ENCODE measurements at regions not wholly inside any gene's neighbourhood (a gene's known extent, or its start where the extent isn't known, plus 50 kb on each side); places are given as distances from the start of the nearest gene placed in this dataset.

- H3K9me2 ChIP-seq (ENCODE audit: insufficient read depth): no peaks in the 10 kb centered on the region
- H3K4me3 ChIP-seq: no peak overlapping the region
- no peak overlapping the region for H3K27ac ChIP-seq
- TF ChIP-seq EZH2 (IDR thresholded peaks at IDR 0.05; ENCODE audit: low read depth): no peak
- no peaks in the 10 kb centered on the region for H3K36me3 ChIP-seq (ENCODE audit: low read depth)
- DNase-seq: no peak
- H3F3A ChIP-seq (ENCODE audit: insufficient read depth, low read depth): no peaks in the 10 kb centered on the region
- H3K27me3 ChIP-seq (ENCODE audit: insufficient read depth, low read depth): no peaks in the 10 kb centered on the region
- intact Hi-C loops (cut with micrococcal nuclease; ENCODE audit: unreplicated experiment): loop anchor here (5.0 kb wide), 1 partner anchor 223 kb away; no protein-coding TSS in a partner anchor
- no TSS peak for BruUV-seq (replicated peaks)
- peaks cover 17% of the 10 kb centered on the region for H3K9me3 ChIP-seq (ENCODE audit: insufficient read depth, low read depth)
- H3K79me2 ChIP-seq (ENCODE audit: low read depth): no peaks in the 10 kb centered on the region
- no peaks in the 10 kb centered on the region for H3K4me1 ChIP-seq (replicated peaks; ENCODE audit: insufficient read depth)
- CTCF ChIA-PET: no interaction called here
- H4K20me1 ChIP-seq (ENCODE audit: insufficient read depth): no peaks in the 10 kb centered on the region
- no peak overlapping the region for H2AFZ ChIP-seq
- H3K4me2 ChIP-seq: no peak overlapping the region
- POLR2A ChIA-PET (ENCODE audit: unreplicated experiment): no interaction called here
These were observed 433.6 kb downstream of the RNF144B start for GRCh38 chr6:18820725-18821124.

GRCh38 chr6:18823782-18824386 is 436.7 kb downstream of the RNF144B start:
- no TSS peak for BruUV-seq (replicated peaks)

GRCh38 chr6:18829272-18829870 is 442.2 kb downstream of the RNF144B start:
- Histone ChIP-seq H3K79me2 (ENCODE audit: low read depth) (no peaks in the 10 kb centered on the region), H3K9me2 (ENCODE audit: insufficient read depth) (no peaks in the 10 kb centered on the region), H3K36me3 (ENCODE audit: low read depth) (no peaks in the 10 kb centered on the region), H3K27me3 (ENCODE audit: insufficient read depth, low read depth) (no peaks in the 10 kb centered on the region), H3K9me3 (ENCODE audit: insufficient read depth, low read depth) (0 out of 2 replicates have a peak, but pooled peaks cover 3% of the 10 kb centered on the region), H3K27ac (no peak overlapping the region), H2AFZ (no peak overlapping the region), H3K4me1 (replicated peaks; ENCODE audit: insufficient read depth) (no peaks in the 10 kb centered on the region), H3K4me2 (no peak overlapping the region), H3K4me3 (no peak overlapping the region), H4K20me1 (ENCODE audit: insufficient read depth) (no peaks in the 10 kb centered on the region), H3F3A (ENCODE audit: insufficient read depth, low read depth) (no peaks in the 10 kb centered on the region)
- CTCF ChIA-PET: no interaction called here
- POLR2A ChIA-PET (ENCODE audit: unreplicated experiment): interaction anchor here (0.6 kb wide), 1 partner anchor 77 kb away, joined by 4 read pairs; no protein-coding TSS in a partner anchor
- no peak for DNase-seq
- no peak for TF ChIP-seq CTCF (conservative IDR thresholded peaks at IDR 0.05)
- TF ChIP-seq EZH2 (IDR thresholded peaks at IDR 0.05; ENCODE audit: low read depth): no peak
- intact Hi-C loops (cut with micrococcal nuclease; ENCODE audit: unreplicated experiment): no loop called here
- no TSS peak for BruUV-seq (replicated peaks)

More at GRCh38 chr6:18823782-18824386, 436.7 kb downstream of the RNF144B start:
- H3K9me2 ChIP-seq (ENCODE audit: insufficient read depth): no peaks in the 10 kb centered on the region
- ChIA-PET CTCF (interaction anchor here (0.5 kb wide), 1 partner anchor 755 kb away, joined by 3 read pairs; no protein-coding TSS in a partner anchor), POLR2A (ENCODE audit: unreplicated experiment) (no interaction called here)
- H3K4me2 ChIP-seq: no peak overlapping the region
- H3K79me2 ChIP-seq (ENCODE audit: low read depth): no peaks in the 10 kb centered on the region
- no peaks in the 10 kb centered on the region for H3K27me3 ChIP-seq (ENCODE audit: insufficient read depth, low read depth)
- no peak overlapping the region for H3K4me3 ChIP-seq
- peak; percentile 25 to 35 for DNase-seq
- H3K27ac ChIP-seq: no peak overlapping the region
- H3K36me3 ChIP-seq (ENCODE audit: low read depth): no peaks in the 10 kb centered on the region
- no peak overlapping the region for H2AFZ ChIP-seq
- H4K20me1 ChIP-seq (ENCODE audit: insufficient read depth): no peaks in the 10 kb centered on the region
- peaks cover 17% of the 10 kb centered on the region for H3K9me3 ChIP-seq (ENCODE audit: insufficient read depth, low read depth)
- H3F3A ChIP-seq (ENCODE audit: insufficient read depth, low read depth): no peaks in the 10 kb centered on the region
- no peak for TF ChIP-seq EZH2 (IDR thresholded peaks at IDR 0.05; ENCODE audit: low read depth)
- peak; percentile 82 for TF ChIP-seq CTCF (conservative IDR thresholded peaks at IDR 0.05)
- intact Hi-C loops (cut with micrococcal nuclease; ENCODE audit: unreplicated experiment): loop anchor here (5.0 kb wide), 1 partner anchor 227 kb away; no protein-coding TSS in a partner anchor
- H3K4me1 ChIP-seq (replicated peaks; ENCODE audit: insufficient read depth): no peaks in the 10 kb centered on the region

Measured in PC-9 (cell line).